ENCODE measurements at regions not wholly inside any gene's neighbourhood (a gene's known extent, or its start where the extent isn't known, plus 50 kb on each side); places are given as distances from the start of the nearest gene placed in this dataset.

GRCh38 chr1:182147951-182148350 is 86.4 kb upstream of the ZNF648 start:
- DNase-seq: no peak

GRCh38 chr1:182147136-182147820 is 85.8 kb upstream of the ZNF648 start:
- no peak for DNase-seq

GRCh38 chr1:182146286-182146685 is 84.8 kb upstream of the ZNF648 start:
- DNase-seq: peak; percentile 27

GRCh38 chr1:182145441-182145840 is 83.9 kb upstream of the ZNF648 start:
- DNase-seq: no peak

- no peak for DNase-seq
Measured at GRCh38 chr1:182144646-182145030, 83.1 kb upstream of the ZNF648 start.

- DNase-seq: no peak
Measured at GRCh38 chr1:182143825-182144645, 82.5 kb upstream of the ZNF648 start.

- DNase-seq: peak; percentile 68
Measured at GRCh38 chr1:182143154-182143657, 81.7 kb upstream of the ZNF648 start.

GRCh38 chr1:182142621-182143020 is 81.1 kb upstream of the ZNF648 start:
- no peak for DNase-seq

- DNase-seq: no peak
Measured at GRCh38 chr1:182141040-182141439, 79.5 kb upstream of the ZNF648 start.

- DNase-seq: no peak
Measured at GRCh38 chr1:182139496-182139895, 78.0 kb upstream of the ZNF648 start.

GRCh38 chr1:182137546-182137945 is 76.0 kb upstream of the ZNF648 start:
- DNase-seq: no peak

- no peak for DNase-seq
Measured at GRCh38 chr1:182135946-182136345, 74.4 kb upstream of the ZNF648 start.

- no peak for DNase-seq
Measured at GRCh38 chr1:182134257-182134656, 72.7 kb upstream of the ZNF648 start.

GRCh38 chr1:182133181-182133580 is 71.7 kb upstream of the ZNF648 start:
- no peak for DNase-seq

GRCh38 chr1:182129398-182129797 is 67.9 kb upstream of the ZNF648 start:
- DNase-seq: no peak

GRCh38 chr1:182128502-182128901 is 67.0 kb upstream of the ZNF648 start:
- DNase-seq: no peak

GRCh38 chr1:182127656-182128055 is 66.1 kb upstream of the ZNF648 start:
- DNase-seq: no peak

GRCh38 chr1:182126272-182126800 is 64.8 kb upstream of the ZNF648 start:
- no peak for DNase-seq

- DNase-seq: no peak
Measured at GRCh38 chr1:182122913-182123260, 61.4 kb upstream of the ZNF648 start.

GRCh38 chr1:182122256-182122912 is 60.9 kb upstream of the ZNF648 start:
- no peak for DNase-seq

GRCh38 chr1:182121787-182122186 is 60.3 kb upstream of the ZNF648 start:
- no peak for DNase-seq

GRCh38 chr1:182120411-182121258 is 59.1 kb upstream of the ZNF648 start:
- DNase-seq: peak; percentile 24

GRCh38 chr1:182119631-182120030 is 58.1 kb upstream of the ZNF648 start:
- no peak for DNase-seq

Data from NCI-H146 (cell line).